HG03457 (cell line): ENCODE measurements at regions not wholly inside any gene's neighbourhood (a gene's known extent, or its start where the extent isn't known, plus 50 kb on each side); places are given as distances from the start of the nearest gene placed in this dataset.

ENCODE experiments used
- ATAC-seq: cut with Tn5 transposase; IDR thresholded peaks from one replicate; pipeline ENCODE4 v1.9.1; 2021; ENCODE audit warnings: moderate number of reproducible peaks; ENCODE audit not compliant: unreplicated experiment

DNA sequence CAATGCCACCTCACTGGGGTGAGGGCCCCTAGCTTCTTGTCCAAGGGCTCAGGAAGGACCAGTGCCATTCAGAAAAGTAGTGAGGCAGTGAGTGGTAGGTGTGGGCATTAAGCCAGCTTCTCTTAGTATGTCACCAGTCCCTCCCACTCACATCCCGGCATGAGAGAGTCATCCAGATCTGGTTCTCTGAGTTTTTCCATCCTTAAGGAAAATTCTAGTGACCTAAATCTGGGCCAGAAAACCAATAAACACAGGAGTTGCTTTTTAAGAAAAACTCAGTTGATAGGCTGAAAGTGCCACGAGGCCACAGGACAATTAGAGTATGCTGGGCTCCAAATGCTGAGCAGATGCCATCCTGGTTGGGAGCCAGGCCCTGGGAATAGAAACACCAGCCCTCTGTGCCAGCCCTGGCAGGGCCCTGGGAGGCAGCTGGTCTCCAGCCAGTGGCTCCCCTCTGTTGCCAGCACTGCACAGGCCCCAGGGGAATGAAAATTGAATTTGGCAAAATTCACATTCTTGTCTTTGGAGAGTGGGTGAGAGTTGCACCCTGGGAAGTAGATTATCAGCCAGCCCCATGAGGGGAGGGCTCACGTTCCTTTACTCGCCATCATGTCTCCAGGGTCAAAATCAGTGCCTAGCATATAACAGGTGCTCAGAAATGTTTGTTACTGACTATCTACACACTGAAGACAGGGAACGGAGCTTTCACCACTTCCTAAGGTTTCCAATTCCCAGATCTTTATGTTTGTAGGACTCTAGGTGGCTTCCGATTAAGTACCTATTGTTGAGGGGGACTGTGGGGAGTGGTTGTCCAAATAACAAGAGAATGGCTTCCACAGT lies 52.8 kb downstream of the FAM43A start:
- no peak for ATAC-seq

GRCh38 chr3:194739498-194740284 lies 54.0 kb downstream of the FAM43A start:
- no peak for ATAC-seq

GRCh38 chr3:194740859-194741491 lies 55.3 kb downstream of the FAM43A start:
- ATAC-seq = no peak

DNA sequence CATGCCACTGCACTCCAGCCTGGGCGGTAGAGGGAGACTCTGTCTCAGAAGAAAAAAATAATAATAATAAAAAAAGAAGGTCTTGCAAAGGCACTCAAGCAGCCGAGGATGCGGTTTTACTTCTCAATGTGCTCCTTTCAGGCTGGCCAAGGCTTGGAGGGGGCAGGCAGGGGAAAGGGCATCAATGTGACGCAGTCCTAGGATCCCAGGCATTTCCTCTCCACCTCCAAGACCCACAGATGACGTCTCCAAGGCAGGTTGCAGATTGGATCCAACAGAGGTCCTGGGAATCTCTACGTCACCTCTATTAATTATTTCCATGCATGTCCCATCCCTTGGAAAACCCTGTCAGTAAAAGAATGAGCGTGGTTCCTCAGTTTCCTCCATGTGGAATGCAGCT lies 56.2 kb downstream of the FAM43A start:
- no peak for ATAC-seq

GRCh38 chr3:194744826-194745225 lies 59.1 kb downstream of the FAM43A start:
- no peak for ATAC-seq

GRCh38 chr3:194745422-194746184 lies 59.9 kb downstream of the FAM43A start:
- ATAC-seq = no peak

DNA sequence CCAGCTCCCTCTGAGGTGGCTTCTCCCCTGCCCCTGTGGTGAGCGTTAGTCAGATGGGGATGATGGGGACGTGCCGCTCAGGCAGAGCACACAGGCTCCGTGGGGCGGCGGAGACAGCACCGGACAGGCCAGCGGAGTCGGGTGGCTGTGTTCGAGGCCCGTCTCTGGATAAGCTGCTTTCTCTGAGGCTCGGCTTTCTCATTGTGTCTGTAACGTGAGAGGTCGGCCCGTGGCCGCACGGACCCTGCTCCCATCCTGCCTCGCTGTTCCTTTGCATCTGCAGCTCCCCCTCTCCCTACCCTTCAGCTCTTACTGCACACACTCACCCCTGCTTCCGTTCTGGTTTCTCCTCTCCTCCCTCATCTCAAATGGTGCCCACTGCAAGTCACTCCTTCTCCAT lies 62.5 kb downstream of the FAM43A start:
- no peak for ATAC-seq

DNA sequence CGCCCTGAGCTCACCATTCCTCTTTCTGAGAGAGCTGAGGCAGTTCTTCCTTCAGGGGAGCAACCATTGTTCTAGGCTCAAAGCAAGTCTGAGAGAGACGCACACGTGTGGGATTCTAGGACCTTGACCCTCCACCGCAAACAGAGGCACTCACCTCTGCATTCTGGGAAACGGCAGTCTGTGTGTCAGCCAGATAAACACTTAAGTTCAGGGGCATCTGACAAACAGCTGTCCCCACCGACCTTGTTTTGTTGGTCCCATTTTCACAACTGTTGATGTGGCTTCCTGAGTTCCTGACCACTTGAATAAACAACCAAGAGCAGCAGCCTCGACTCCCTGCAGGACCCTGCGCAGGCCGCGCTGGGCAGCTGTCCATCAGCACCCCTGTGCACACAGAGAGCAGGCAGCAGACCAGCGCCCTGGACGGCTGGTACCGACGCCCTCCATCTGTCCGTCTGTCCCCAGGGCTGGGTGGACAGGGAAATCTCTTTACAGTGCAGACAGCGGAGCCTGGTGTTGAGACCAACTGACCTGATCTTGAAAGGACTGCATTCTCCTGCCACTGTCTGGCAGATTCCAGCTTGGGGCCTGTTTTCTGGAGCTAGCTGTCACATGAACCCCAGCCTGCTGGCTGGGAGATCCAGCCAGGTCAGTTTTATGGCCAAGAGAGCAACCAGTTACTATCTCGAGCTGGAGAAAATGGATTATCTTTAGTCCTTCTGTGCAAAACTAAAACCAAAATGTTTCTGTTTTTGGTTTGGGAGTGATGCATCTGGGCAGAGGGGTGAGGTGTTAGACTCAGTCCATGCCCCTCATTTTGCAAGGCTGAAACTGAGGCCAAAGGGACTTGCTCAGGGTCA lies 64.2 kb downstream of the FAM43A start:
- no peak for ATAC-seq

- no peak for ATAC-seq
These were observed 64.8 kb downstream of the FAM43A start for GRCh38 chr3:194750491-194750828.

DNA sequence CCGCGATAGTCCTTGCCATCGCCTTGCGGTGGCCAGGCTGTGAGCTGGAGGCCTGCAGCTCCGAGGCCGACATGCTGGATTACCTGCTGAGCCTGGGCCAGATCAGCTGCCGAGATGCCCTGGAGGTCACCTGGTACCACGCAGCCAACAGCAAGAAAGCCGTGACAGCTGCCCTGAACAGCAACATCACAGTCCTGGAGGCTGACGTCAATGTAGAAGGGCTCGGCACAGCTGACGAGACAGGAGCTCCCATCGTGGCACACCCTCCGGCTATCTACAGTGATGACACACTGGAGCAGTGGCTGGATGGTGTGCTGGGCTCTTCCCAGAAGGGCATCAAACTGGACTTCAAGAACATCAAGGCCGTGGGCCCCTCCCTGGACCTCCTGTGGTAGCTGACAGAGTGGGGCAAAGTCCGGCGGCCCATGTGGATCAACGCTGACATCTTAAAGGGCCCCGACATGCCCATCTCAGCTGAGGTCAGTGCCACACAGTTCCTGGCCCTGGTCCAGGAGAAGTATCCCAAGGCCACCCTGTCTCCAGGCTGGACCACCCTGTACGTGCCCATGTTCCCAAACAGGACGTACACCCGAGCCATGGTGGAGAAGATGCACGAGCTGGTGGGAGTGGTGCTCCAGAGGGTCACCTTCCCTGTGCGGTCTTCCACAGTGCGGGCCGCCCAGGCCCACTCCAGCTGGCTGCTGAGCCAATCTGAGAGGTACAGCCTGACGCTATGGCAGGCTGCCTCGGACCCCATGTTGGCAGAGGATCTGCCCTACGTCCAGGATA lies 70.2 kb downstream of the FAM43A start:
- ATAC-seq = no peak

GRCh38 chr3:194756460-194756779 lies 70.7 kb downstream of the FAM43A start:
- ATAC-seq = no peak

GRCh38 chr3:194756791-194757325 lies 71.2 kb downstream of the FAM43A start:
- ATAC-seq = no peak

DNA sequence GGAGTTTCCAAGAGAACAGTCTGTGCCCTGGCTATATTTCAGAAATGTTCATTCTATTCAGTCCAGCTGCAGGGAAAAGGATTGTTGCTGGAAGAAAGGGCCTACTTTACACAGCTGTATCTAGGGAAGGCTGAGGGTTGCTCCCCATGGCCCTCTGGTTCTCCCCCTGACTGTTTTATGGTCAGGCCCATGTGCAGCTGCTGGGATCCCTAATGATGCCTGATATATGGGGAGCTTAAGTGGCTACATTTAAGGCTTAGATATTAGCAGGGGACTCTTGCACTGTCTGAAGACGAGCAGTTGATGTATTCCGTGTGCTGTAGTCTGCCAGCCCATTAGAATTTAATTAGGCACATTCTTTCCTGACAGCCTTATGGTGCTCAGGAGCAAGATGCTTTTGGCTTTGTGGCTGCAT lies 72.0 kb downstream of the FAM43A start:
- no peak for ATAC-seq

- ATAC-seq = no peak
These were observed 73.0 kb downstream of the FAM43A start for GRCh38 chr3:194758716-194759115.

GRCh38 chr3:194760494-194761137 lies 74.9 kb downstream of the FAM43A start:
- ATAC-seq = no peak

DNA sequence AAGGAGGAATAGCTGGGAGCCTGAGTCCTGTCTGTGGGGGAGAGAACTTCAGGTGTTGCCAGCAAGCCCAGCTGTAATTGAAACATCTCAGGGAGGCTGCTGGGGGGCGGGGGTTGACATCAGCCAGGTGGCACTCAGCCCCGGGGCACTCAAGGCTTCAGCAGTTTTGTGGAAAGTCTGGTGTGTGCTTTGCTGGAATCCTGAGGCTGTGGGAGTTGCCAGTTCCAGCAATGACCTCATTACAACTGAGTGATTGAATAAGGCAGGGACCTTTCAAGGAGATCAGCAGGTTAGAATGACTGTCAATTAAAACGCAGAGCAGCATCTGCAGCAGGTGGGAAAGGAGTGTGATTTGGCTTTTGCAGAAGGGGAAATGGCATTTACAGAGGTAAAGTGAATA lies 75.7 kb downstream of the FAM43A start:
- ATAC-seq = no peak

GRCh38 chr3:194766845-194767244 lies 81.2 kb downstream of the FAM43A start:
- ATAC-seq = no peak

DNA sequence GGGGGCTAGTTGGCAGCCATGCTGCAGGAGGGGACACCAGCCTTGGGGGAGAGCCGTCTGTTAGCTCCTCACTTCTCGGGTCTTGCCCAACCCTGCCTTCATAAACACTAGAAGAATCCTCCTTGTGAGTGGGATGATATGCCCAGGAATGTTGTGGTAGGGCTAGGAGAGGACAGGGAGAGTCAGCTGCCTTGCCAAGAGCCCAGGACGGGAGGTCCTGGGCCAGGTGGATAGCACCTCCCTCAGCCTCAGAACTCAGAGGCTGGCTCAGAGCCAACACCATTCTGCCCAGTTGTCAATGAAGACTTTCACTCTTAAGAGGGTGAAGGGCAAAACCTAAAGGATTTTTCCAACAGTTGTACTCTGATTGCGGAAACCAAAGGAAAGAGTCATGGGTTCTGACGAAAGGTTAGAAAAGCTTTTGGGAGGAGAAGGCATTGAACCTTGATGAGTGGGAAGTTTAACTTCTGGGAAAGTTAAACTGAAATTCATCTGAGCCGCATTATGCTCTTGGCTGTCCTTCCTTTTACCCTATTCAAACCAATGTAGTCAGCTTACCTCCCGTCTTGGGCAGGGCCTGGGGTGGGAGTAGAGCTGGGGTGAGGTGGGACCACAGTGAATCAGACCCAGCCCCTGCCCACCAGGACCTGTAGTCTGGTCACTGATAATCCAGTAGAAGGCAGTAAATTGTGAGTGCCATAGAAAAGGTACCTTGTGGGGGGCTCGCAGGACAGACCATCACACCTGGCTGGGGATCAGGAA lies 81.9 kb downstream of the FAM43A start:
- ATAC-seq = no peak
